Transverse colon (tissue), 4 donors: ENCODE measurements at regions not wholly inside any gene's neighbourhood (a gene's known extent, or its start where the extent isn't known, plus 50 kb on each side); places are given as distances from the start of the nearest gene placed in this dataset.

Source experiments
- CTCF ChIP-seq, 5 experiments: fragments of 200-600 bp in 3 of 5; fragments of 450-650 bp in 2 of 5; sonication (generic) in 3 of 5; IDR thresholded peaks; 1 replicate in 2 of 5; 2 replicates in 3 of 5; pipeline ENCODE4 v1.5.1; 2016 to 2017; ENCODE audit warnings: antibody characterized with exemption in 5 of 5, inconsistent platforms in 3 of 5, mild to moderate bottlenecking in 2 of 5, moderate library complexity in 1 of 5
- EP300 ChIP-seq: sonication (generic); formaldehyde crosslinking; IDR thresholded peaks from one replicate; pipeline ENCODE4 v1.6.1; 2017; ENCODE audit warnings: antibody characterized with exemption, low read depth
- POLR2A ChIP-seq: fragments of 450-650 bp; IDR thresholded peaks from one replicate; pipeline ENCODE4 v1.6.1; 2016; ENCODE audit warnings: antibody characterized with exemption, mild to moderate bottlenecking, moderate library complexity
- POLR2AphosphoS5 ChIP-seq, 3 donors: sonication (generic); formaldehyde crosslinking; IDR thresholded peaks; one replicate each; pipeline ENCODE4 v1.6.1; 2016; ENCODE audit warnings: antibody characterized with exemption in 3 of 3

- TF ChIP-seq POLR2A (no peak), CTCF (IDR thresholded peaks at IDR 0.05) (no peak), EP300 (no peak), POLR2AphosphoS5 (IDR thresholded peaks at IDR 0.05) (no peak)
These were observed 1248.3 kb downstream of the SLC16A7 start for GRCh38 chr12:60844101-60844500.
